8988T (cell line): ENCODE measurements at regions not wholly inside any gene's neighbourhood (a gene's known extent, or its start where the extent isn't known, plus 50 kb on each side); places are given as distances from the start of the nearest gene placed in this dataset.

Experiments used
- DNase-seq: peaks from one replicate; pipeline ENCODE4 v3.0.0; 2011

DNA sequence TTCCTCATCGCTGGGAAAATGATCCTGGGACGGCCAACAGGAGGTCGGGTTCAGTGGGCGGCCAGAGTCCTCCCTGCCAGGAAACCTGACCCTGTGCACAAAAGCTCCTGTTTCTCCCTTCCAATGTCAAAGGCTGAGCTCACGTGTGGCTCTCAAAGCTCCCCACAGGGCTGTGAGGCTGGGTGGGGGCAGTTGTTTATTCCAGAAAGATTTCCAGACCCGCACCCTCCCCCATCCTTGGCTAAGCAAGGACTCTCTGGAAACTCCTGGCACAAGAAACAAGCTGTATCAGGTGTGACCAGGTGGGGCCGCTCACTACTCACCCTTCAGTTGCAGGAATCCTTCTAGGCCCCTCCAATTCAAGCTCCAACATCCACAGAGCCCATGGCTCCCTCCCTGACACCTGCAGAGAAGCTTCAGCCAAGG, 131.9 kb downstream of the SHANK2 start:
- peak; percentile 49 for DNase-seq

DNA sequence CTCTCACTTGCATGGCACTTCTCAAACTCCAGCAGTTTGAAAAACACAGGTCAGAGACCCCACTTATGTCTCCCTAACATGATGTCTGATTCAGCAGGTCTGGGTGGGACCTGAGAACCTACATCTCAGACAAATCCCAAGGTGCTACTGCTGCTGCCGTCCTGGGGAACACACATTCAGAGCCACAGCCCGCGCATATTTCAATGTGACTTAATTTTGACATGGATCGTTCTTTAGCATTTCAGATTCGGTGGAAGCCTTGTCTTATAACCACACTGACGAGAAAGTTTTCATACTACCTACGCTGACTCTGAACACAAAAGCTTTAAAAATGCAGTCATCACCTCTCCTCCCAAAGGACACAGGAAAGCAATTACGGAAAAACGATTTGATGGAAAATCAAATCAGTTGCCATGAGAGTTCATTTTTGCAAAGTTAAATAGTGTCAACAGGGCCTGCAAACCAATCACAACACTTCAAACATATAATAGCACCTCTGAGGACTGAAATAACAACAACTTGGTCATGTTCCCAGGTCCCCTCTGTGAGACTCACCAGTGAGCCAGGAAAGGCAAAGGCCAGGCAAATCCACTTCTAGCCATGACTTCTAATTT, 132.6 kb downstream of the SHANK2 start:
- no peak for DNase-seq

DNA sequence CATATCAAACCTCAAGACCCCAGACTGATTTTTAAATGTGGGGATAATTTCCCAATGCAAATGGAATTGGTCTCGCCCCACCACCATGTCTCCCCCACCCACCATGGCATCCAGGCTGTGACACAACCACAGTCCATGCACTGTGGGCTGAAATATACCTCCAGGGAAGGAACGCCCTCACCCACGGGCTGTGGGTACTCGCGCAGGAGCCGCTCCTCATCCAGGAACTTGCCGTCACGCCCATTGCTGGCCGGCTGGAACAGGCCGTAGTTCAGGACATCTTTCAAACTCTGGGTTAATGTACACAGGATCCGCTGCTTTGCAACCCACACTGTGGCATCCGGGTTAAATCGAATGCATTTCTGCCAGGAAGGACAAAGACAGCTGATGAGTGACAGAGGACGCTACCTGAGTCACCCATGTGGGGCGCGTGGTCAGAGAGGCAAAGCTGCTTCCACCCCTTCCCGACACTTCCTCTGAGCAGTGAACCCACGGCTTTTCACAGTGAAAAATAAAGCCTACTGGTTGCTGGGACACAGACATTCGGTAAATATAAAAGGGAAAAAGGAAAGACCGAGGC, 133.6 kb downstream of the SHANK2 start:
- DNase-seq = no peak

DNA sequence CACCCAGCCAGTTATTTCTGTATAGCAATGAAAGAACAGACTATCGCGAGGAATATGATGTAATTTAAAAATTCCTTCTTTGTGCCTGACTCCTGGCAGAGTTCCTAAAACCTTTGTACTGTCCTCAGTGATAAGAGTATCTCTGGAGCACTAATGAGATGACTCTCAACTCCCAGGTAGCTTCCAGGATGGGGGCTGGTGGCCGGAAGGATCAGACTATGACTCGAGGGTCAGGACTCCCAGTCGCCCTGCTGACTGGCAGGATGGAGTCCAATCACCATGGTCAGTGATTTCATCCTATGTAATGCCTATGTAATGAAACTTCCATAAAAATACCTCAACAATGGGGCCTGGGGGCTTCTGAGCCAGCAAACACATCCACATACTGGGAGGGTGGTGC, 135.1 kb downstream of the SHANK2 start:
- no peak for DNase-seq

DNA sequence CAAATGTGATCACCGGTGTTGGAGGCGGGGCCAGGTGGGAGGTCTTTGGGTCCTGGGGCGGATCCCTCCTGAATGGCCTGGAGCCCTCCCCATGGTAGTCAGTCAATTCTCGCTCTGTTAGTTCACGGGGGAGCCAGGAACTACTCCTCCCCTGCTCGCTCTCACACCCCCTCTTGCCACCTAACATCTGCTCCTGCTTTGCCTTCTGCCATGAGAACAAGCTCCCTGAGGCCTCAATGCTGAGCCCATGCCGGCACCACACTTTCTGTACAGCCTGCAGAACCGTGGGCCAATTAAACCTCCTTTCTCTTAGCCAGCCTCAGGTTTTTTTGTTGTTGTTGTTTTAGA, 135.7 kb downstream of the SHANK2 start:
- DNase-seq = no peak

DNA sequence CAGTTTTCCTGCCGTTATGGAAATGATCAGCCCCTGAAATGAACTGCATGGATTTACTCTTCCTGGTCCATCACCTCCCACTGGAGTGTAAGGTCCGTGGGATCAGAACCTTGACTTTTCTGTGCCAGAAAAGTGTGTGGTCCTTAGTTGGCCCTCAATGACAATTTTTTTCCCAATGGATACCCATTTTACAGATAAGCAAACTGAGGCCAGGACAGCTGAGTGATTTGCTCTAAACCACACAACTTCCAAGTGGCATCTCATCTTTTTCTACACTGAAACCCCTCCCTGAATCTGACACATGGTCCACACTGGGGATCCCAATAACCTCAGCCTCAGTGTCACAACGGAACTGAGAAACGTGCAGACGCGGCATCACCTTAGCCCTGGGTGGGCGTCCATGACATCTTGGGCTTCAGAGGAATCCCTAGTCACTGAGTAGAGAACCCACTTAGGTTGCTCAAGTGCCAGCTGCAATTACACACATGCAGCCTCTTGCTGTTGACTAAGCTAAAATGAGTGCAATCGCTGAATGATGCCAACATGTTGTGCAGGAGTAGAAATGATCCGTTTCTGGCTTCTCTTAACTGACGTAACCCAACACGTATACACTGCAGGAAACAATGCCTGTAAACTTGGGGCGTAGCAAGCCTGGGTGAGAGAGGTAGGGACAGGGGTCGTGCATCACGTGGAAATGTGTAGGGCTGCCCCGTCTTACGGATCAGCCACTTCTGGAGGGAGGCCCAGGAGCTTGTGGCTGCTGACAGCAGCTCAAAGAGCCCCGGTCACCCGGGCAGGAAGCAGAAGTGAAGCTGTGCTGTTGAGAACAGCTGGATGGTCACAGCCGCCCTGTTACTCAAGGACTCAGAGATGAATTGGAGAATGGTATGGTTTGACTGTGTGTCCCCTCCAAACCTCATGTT, 136.3 kb downstream of the SHANK2 start:
- DNase-seq = no peak

DNA sequence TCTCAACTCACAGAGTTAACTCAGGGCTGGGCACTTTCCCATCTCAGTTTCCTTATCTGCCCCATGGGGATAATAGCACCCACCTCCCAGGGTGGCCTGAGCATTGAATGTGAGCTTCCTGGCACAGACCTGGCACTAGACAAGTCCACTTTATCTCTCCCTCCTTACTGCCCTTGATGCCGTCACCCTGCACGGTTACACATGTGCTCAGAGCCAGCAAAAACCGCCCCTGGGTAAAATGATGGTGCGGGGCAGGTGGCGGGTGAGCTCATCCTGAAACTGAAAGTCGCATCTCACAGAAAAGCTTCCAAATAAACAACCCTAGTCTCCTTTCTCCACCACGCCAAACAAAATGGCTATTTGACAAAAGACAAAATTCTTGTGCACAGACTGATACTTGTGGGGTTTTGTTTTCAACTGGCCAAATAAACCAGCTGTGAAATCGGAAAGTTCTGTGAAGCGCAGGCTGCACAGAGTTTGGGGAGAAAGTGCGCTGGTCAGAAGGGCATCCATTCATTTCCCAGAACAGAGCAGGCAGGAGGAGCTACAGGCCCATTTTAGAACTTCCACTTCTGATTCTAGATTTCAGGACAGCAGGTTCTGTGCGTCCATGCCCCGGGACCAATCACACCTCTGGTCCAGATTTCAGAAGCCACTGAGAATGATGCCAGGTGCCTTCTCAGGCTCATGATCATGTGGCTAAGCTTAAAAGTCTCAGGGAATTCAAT, 138.1 kb downstream of the SHANK2 start:
- no peak for DNase-seq

DNA sequence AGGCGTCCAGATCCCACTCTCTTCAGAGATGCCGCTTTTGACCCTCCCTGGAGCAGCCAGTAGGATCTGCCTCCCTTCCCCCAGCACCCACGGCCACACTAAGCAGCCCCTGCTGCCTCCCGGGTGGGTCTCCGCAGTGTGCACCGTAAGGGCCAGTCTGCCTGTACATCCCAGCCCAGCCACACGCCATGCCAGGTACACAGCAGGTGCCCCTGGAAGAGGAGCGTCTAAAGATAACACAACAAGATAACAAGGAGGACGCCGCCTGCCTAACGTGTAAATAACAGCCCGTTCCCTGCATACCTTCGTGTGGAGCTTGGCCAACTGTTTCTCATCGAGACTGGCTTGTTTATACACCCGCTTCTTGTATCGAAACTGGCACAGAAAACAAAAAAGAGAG, 139.4 kb downstream of the SHANK2 start:
- no peak for DNase-seq

DNA sequence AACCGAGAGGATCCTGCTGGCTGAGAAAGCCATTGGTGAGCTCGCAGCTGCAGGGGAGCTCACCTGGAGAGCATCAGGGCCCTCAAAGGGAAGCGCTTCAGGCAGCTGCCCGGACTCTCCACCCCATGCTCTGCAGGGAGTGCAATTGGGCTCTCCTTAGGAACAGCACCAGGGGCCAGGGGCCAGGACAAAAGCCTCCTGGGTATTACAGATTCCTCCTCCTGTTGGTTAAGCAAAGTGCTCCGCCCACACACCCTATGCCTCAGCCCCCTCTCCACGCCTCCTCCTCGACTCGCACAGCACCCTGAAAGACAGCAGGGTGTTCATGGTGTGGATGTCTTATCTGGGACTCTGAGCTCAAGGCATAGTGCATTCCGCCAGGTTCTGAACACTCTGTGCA, 139.9 kb downstream of the SHANK2 start:
- DNase-seq = no peak

DNA sequence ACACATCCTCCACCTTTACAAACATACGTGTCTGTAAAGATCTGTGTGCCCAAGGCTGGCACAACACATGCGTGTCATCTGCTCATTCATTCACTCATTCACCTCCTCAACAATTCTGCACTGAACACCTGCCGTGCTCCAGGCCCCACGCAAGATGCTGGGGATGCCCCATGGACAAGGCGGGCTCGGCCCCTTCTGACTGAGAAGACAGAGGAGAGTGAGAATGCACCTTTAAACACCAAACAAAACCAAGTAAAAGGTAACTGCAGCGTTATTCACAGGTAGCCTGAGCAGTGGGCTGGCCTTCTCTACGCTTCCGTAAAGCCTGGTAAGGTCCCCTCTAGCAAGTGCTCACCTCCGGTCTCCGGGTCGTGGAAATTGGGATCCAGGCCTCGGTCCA, 142.8 kb downstream of the SHANK2 start:
- DNase-seq = no peak

DNA sequence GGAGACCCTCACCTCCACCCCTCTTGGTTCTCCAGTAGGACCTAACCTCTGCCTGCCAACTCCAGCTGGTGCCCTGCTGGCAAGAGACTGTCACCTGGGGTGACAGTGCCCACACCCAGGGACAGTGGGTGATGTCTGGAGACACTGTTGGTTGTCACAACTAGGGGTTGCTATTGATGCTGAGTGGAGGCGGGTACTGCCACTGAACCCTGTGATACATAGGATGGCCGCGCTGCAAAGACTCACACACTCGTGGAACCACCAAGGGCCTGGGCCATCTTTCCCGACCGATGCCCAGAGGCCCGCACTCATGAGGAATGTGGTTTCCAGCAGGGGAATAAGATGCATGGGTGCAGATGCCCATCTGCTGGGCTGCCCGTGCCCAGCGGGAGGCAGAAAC, 143.2 kb downstream of the SHANK2 start:
- DNase-seq = no peak

DNA sequence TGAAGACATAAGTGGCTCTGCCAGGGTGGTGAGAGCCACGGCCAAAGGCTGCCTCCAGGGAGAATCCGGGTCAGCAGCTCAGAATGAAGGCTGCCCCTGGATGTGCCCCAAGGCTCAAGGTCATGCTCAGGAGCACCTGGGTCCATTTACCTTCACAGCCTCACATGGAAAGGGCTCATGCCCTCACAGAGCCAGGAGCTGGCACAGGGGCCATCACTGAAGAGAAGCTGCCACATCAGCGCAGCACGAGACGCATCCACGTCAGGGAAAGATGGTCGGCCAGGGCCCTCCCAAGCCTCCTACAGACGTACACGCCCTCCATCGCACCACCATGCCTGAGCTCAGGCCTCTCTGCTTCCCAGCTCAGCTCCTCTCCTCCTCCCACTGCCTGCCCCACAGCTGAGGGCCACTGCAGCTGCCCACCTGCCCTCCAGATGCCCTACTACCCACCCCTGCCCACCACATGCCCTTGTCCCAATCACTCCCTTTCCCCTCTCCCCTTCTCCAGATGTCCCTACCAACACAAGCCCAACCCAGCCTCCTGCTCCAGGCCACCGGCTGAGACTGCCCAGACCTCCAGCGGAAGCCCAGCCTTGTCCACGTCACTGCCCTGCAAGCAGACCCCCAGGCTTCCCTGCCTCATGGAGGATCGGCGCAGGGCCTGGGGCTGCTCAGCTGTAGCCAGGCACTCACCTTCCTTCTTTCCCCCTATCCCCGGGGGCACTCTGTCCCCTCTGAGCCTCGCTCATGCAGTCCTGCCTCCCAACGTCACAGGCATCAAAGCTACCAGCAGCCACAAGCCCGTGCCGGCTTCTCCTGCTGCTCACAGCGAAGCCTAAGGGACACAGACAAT, 144.1 kb downstream of the SHANK2 start:
- DNase-seq = no peak

DNA sequence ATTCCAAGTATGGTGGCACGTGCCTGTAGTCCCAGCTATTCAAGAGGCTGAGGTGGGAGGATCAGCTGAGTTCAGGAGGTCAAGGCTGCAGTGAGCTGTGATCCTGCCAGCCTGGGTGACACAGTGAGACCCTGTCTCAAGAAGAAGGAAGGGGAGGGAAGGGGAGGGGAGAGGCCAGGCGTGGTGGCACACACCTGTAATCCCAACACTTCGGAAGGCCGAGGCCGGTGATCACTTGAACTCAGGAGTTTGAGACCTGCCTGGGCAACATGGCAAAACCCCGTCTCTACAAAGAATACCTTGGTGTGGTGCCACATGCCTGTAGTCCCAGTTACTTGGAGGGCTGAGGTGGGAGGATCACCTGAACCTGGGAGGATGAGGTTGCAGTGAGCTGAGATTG, 145.7 kb downstream of the SHANK2 start:
- DNase-seq = no peak

DNA sequence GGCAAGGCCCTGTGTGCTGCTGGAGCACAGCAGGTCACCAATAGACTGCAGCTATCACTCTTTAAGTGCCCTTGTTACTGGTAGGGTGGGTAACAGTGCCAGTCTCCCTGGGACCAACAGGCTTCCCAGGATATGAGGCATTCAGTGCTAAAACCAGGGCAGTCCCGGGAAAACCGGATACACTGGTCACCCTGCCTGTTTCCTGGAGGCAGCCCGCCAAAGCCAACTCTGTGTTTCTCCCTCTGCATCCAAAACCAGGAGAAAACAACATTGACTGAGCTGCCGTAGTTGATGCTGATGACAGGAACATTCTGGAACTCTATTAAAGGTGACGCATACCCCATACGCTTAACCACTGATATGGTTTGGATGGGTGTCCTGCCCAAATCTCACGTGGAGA, 149.1 kb downstream of the SHANK2 start:
- no peak for DNase-seq

DNA sequence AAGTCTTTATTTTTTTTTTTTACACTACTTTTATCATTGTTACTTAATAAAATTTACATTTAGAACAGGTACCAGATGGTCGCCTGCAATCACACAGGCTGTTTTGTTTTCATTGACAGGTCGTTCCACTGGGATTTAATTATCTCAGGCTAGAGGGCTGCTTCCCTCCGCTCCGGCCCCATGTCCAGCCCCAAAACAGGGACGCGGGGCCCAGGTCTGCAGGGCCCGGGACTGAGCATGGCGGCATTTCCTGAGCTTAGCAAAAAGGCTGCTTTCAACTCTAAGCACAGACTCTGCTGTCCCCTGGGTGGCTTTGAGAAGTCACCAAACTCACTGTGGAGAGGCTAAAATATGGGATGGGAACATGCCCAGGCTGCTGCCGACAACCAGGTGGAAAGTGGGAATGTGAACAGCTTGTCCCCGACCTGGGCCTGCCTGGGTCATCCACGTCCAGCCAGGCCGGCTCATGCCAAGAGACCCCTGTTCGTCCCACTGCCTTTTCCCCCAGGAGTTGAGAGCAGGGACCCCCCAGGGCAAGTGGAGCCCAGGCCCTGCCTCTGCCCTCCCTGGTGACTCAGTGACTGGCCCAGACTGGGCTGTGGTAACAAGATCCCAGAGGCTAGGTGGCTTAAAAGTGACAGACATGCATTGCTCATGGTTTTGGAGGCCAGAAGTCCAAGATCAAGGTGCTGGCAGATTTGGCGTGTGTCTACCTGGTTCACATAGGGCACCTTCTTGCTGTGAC, 150.0 kb downstream of the SHANK2 start:
- no peak for DNase-seq

DNA sequence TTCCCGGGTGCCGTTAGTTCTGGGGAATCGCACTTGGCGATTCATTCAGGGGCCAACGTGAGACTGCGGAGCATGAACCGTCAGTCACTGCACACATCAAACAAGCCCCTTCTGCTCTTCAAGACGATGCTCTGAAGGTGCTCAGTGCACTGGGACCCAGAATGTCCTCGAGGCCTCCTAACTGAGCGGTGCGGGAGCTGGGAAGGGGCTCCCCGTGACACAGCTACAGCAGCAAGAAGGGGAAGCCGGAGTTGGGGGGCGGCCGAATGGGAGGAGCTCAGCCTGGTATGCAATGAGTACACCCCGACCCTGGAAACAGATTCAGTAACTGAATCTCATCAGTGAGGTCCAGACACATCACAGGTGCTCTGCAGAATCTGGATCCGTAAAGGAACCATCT, 150.8 kb downstream of the SHANK2 start:
- DNase-seq = no peak

DNA sequence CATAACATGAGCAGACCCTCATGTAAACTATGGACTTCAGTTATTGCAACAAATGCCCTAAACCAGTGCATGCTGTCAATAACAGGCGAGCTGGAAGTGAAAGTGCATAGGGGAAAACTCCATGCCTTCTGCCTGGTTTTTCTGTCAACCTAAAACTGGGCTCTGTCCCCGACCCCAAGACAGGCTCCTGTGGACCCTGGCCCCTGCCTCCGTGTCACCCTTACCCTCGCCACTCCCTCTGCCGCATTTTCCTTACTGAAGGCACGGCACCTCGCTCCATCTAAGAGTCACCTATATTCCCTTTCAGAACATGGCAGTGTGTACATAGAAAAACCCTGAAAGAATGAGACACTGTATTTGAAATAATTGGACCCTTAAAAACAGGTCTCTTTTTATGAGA, 151.3 kb downstream of the SHANK2 start:
- no peak for DNase-seq

DNA sequence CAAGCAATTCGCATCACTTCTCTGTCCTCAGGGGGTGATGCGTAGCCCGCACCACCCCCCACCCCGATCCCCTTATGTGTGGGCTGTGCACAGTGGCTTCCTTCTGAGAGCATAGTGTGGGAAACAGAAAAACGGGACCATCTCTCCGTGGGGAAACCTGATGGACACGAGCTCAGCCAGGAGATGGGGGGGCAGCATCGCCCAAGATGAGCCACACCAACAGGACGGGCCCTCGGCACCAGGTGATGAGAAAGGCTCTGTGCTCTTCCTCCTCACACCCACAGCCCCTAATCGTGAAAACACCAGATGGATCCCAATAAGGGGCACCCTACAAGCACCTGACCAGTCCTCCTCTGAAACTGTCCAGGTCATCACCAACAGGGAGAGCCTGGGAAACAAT, 153.6 kb downstream of the SHANK2 start:
- no peak for DNase-seq

DNA sequence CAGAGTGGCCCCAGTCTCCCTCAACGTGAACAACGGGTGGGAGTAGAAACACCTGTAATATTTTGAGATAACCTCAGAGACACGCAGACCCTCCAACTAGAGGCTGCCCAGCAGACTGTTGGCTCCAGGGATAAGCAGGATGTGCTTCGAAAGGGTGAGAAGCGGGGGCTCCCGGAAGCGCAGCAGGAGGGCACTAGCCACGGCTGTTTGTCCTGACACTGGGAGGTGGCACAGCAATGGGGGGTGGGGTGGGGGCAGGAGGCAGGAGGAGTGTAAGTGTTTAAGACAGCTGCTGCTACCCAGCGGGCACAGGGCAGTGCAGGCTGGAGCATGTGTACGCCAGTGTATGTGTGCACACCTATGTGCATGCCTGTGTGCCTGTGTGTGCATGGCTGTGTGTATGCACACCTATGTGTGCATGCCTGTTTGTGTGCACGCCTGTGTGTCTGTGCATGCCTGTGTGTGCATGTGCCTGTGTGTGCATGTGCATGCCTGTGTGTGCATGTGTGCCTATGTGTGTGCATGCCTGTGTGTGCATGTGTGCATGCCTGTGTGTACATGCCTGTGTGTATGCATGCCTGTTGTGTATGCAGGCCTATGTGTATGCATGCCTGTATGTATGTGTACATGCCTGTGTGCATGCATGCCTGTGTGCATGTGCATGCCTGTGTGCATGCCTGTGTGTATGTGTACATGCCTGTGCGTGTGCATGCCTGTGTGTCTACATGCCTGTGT, 154.7 kb downstream of the SHANK2 start:
- DNase-seq = no peak

DNA sequence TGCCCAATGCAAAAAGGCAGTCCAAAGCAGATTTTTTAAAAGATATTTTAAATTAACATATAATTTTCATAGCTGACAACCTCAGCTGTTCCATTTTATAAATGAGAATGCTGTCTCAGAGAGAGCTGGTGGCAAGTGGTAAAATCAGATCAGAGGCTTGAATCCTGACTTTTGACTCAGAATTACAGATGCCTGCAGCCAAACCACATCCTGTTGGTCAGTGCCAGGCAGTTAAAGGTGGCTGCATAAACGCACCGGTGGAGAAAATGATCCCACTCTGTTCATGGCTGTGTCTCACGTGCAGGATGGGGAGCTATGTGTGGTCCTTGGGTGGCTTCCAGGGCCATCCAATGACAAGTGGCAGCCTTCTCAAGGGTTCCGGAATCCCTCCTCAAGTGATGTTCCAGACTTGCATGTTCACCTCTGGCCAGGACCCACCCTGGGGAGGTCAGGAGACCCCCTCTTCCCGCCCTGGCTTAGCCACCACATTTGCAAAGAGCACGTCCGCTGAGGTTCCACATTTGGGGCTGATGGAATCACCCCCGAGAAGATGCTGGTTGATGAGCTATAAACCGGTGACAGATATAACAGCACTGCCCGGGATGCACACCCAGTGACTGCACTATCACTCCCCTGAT, 155.5 kb downstream of the SHANK2 start:
- no peak for DNase-seq
